Activated CD8-positive, alpha-beta memory T cell treated with anti-CD3 and anti-CD28 coated beads for 1 hour (primary cell): ENCODE measurements at regions not wholly inside any gene's neighbourhood (a gene's known extent, or its start where the extent isn't known, plus 50 kb on each side); places are given as distances from the start of the nearest gene placed in this dataset.

ENCODE experiments used
- DNase-seq, 2 donors: peaks; one replicate each; pipeline ENCODE4 v3.0.0-alpha.2; 2020; ENCODE audit warnings: low read depth in 1 of 2; ENCODE audit errors: extremely low read depth in 1 of 2

DNA sequence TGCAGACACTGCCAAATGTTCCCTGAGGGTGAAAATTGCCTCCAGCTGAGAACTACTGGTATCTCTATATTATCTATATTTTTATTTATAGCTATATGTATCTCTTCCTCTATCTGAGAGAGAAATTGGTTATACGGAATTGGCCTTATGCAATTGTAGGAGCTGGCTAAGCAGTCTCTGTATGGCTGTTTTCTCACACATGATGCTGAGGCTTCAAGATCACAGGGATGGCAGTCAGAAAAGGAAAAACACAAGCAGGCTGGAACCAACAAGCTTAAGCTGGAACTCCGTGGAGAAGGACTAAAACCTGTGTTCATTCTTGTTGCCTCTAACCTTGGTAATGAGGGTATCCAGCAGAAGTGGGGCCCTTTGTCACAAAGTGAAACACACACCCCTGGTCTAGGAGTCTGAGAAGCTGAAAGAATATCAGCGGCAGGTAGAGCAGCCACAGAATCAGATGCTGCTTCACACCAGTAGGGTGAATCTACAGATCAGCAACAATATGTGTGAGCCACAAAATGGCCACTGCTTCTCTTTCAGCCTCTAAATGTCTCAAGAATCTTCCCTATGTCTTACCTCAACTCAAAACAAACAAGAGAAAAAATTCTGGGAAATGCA is 166.5 kb upstream of the PPP1R2C start:
- DNase-seq: no peak

DNA sequence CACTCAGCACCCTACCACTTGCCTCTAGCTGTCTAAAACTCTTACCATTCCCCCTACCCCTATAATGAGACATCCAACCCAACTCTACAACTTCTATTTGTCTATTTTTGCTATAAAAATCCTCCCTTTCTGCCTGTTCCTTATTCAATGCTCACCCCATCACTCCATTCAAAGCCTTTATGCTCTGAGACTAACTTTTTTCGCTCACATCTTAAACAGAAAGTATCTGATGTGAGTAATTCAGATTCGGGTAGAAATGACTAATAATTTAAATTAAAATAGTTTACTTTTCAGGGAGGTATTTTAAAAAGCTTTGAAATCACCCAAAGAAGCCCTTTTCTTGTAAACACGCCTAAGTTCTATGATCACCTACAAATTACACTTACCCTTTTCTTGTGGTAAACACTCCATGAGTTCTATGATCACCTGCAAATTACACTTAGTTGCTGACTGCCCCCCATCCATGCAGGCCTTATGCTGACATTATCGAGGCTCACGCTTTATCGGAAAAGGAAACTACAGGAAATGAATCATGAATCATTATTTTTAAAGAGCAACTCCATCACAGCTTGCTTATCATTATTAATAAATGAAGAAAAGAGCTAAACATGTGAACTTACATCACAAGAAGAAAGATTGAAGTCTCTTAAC is 168.7 kb upstream of the PPP1R2C start:
- no peak for DNase-seq

DNA sequence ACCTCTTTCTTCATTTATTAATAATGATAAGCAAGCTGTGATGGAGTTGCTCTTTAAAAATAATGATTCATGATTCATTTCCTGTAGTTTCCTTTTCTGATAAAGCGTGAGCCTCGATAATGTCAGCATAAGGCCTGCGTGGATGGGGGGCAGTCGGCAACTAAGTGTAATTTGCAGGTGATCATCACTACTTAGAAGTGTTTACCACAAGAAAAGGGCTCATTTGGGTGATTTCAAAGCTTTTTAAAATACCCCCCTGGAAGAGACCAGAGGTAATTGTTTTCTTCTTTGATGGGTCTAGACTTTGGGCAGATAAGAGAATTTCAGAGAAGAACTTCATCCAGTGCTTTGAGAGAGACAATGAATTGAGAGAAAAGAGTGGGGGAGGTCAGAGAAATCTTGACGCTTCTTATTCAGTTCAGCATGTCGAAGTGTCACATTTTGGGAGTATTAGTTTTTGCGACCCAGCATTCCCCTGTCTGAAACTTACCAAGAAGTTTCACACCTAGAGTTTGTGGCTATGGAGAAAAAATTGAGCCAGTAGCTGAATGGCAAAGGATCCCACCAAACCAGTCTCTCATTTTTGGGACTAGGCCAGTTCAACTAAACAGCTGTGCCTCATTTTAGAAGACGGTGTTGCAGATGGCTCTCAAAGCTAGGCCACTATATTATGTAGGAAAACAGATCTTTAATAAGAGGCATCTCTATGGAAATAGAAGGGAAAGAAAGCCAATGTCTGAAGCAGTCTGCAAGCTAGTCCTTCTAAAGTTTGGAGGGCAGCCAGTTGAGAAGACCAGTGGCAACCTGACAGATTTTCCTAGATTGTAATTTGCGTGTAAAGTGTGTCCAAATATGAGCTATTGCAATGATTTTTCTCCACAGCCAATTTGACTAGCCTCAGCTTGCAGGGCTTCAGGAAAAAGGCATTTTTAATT is 171.0 kb upstream of the PPP1R2C start:
- no peak for DNase-seq

DNA sequence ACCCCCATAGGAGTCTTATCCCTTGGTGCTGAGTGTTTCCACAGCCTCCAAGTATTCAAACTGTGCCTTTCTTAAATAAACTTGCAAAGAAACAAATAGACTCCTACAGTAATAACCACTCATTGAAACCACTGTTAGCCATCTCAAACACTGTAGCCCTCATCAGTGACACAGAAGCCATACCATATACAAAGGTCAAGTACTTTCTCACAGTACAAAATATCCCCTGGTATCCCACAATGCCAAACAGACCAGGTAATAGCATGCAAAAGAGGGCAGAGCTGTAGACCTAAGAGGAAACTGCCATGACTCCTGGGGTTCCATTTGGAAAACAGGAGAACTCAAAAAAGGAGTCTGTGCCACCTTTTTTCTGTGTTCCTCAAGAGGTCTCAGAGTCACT is 173.8 kb upstream of the PPP1R2C start:
- DNase-seq: no peak

DNA sequence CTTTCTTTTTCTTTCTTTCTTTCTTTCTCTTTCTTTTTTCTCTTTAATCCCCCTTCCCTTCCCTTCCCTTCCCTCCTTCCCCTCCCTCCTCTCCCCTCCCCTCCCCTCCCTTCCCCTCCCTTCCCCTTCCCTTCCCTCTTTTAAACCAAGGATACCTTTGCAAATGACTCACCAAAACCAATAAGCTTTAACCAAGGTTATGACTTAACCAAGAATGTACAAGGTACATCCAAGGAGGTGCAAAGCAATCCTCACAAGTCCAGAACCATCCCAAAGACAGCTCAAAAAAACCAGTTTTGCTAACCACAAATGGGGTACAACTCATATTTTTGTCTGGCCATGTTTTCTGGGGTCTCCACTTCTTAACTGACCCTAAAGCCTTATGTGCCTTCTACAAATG is 174.7 kb upstream of the PPP1R2C start:
- no peak for DNase-seq

DNA sequence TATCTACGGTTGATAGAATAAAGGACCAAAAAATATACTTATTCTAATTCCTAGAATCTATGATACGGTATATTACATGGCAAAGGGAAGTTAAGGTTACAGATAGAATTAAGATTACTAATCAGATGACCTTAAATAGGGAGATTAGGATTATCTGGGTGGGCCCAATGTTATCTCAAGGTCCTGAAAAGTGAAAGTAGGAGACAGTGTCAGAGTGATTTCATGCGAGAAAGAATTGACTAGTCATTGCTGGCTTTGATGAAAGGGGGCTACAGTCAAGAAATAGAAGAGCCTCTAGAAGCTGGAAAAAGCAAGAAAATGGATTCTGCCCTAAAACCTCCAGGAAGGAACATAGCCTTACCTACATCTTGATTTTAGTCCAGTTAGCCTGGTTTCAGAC is 176.9 kb upstream of the PPP1R2C start:
- no peak for DNase-seq

DNA sequence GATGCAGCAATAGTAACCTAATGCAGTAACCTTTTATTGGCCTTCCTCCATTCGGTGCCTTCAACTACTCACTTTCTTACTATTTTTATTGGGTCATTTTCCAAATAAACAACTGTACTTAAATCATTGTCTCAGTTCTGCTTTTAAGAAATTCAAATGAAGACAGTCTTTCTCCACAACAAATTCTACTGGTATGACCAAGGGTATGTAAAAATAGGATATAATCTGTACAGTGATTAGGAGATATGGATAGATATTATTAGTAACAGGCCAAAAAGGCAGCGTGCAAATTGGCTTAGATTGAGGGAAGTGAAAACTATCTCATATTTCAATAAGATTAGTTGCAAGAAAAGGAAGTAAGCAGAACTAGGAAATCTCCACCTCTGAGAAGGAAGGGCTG is 177.4 kb upstream of the PPP1R2C start:
- no peak for DNase-seq

DNA sequence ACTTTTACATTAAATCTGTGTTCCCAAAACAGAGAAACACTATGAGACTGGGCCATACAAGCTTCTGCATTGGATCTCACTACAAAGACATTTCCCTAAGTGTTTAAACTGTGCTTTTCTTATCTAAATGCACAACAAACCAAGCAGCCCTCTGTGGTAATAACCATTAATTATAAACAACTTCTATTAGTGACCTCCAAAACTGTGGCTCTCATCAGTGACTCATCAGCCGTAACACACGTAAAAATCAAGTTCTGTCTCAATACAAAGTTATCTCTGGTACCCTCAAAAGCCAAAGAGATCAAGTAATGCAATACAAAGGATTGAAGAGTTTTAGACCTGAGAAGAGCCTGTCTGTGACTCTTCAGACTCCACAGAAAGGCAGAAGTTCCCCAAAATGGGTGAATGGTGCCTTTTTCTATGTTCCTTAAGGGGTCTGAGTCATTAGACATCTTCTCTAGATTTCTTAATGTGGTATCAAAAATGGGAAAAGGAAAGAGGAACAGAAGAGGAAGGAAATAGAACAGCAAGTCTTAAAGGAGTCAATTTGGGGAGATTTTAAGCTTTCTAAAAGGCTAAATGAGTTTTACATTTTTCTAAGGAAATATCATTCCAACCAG is 189.8 kb upstream of the PPP1R2C start:
- no peak for DNase-seq

DNA sequence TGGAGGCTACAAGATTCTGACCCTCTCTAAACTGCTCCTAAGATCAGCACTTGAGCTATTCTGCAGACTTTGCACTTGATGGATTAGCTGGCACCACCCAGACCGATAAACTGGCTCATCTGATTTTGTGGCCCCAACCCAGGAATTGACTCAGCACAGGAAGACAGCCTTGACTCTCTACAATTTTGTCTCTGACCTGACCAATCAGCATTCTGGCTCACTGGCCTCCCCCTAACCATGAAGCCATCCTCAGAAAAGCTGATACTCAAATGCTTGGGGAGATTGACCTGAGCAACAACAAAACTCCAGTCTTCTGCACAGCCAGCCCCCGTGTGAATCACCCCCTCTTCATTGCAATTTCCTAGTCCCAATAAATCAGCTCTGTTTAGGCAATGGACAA is 195.4 kb upstream of the PPP1R2C start:
- DNase-seq: no peak

DNA sequence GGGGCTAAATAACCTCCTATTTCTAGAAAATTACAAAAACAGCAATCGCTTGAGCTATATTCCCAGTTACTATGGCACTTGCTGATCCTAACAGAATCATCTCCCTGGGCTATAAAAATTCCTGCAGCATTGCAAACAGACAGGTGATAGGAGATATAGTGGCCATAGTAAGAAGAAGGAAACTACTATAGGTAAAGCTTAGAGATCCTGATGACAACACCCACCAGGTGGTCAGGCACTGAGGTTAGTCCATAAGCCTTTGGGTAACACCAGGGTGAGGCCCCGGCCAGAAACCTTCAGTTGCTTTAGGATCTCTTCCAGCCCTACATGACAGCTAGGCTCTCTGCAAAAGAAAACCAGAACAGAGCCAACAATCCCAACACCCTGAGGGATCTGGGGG is 197.9 kb upstream of the PPP1R2C start:
- DNase-seq: no peak

DNA sequence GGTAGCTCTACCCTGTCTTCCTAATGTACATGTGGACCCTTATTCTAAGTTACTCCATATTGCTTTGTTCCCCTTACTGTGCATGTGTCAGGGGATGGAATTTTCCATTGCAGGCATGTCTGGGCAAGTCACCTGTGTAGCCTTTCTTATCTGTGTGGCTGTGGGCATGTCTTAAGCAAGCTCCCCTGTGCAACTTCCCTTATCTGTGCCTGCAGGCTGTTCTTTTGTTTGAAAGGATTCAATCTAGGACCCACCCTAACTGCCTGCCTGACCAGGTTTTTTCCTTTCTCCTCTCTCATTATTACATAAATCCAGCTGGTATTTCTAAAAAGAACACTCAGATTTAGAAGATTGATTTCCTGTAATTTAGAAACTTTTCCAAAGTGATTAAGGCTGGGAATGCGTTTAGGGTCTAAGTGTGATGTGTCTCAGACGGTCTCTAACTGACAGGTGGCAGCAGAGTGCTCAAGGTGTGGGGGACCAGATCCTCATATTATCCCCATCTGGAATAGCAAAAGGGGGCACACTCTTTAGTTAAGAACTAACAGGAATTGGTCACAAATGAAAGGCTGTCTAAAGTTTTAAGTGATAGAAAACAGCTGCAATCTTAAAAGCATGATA is 198.9 kb upstream of the PPP1R2C start:
- DNase-seq: no peak

DNA sequence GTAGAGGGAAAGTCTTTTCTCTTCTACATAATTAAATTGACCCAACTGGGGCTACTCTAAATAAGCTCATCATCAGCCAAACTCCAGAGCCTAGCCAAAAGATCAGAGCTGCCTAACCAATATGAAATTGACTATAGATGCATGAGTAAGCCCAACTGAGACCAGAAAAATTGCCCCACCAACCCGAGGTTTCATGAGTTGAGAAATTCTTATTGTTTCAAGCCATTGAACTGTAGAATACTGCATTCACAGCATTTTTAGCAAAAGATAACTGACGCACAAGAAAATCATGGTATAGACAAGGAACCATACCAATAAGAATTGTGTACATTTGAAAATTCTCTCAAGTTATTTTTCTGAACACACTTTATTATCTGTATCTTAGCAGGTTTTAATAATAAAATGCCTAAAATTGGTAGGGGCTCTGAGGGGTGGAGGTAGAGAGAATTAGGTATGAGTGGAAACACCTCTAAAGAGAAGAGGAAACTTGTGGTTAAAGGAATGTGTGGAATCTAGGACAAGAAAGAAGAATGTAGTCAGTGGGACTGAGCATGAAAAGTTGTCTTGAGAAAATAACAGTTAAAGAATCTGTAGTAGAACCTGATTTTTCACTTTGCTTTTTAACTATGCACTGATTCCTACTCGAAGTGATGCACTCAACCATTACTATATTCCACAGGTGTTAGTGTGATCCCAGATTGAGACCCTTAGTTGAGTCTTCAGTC is 200.9 kb upstream of the PPP1R2C start:
- DNase-seq: no peak

DNA sequence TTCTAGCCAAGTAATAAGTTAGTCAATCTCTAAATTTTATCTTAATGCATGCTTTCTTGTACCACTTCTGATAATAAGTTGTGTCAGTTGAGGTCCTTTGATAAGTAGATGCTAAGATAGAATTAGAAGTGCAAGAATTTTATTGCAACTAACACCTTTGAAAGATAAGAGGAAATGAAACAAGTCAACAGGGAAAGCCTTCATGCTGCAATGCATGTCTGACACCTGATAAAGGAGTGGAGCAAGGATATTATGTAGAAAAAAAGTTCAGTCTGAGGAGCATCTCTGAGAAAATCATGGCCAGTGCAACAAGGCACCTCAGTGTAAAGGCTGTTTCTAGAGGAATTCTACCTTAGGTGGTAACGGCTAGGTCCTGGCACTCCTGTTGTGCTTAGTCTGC is 210.7 kb upstream of the PPP1R2C start:
- DNase-seq: no peak

DNA sequence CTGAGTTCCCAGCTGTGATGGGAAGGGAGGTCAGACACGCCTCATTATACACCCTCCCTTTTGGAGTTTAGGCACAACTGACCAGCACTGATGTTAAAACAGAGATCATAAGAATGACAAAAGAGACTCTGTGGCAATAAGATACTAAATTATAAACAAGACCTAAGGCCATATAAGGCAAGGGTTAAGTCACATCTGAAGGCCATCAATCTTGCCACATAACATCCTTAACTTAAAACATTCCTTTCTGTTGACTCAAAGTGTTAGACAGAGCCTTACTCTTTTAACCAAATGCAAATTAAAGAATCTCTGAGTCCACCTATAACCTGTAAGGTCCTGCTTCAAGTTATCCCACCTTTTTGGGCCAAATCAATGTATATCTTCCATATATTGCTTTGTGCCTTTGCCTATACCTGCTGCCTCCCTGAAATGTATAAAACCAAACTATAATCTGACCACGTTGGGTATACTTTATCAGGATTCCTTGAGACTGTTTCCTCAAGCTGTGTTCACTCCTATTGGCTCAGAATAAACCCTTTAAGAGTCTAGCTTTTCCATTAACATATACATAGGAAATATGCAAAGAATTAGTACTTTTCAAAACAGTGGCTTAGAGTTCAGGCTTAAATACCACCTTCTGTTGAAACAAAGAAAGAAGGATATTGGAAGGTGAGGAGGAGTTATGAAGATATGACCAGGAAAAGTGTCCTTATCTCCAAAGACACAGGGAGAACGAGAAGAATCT is 214.4 kb upstream of the PPP1R2C start:
- DNase-seq: no peak

DNA sequence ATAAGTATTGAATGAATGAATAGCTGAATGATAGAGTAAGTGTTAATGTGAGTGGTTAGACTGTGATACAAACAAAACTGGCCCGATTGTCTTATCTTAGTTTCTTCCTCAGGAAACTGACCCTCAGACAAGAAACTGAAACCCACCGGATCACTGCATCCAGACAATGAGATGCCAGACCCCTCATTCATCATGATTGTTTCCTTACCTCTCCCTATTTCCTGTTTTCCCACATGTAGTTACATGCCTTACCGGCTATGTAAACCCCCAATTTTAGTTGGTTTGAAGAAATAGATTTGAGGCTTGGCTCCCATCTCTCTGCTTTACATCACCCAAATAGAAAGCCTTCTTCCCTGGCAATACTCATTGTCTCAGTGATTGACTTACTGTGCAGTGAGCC is 218.9 kb upstream of the PPP1R2C start:
- no peak for DNase-seq

DNA sequence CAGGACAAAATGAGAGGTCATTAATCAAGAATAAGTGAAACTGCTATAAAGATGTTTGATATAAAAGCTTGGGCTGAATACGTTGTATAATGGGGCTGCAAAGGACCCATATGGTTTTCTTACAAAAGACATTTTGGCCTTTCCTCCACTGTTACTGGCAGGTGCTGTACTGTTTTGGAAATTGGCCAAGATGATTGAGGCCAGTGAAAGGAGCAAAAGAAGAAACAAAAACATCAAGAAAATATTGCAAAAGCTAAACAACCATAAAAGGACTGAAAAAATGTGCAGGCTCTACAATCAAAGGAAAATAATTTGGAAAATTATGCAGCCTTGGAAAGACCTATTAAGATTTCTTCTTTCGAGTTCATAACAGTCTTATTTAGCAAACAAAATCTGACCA is 222.2 kb upstream of the PPP1R2C start:
- no peak for DNase-seq

DNA sequence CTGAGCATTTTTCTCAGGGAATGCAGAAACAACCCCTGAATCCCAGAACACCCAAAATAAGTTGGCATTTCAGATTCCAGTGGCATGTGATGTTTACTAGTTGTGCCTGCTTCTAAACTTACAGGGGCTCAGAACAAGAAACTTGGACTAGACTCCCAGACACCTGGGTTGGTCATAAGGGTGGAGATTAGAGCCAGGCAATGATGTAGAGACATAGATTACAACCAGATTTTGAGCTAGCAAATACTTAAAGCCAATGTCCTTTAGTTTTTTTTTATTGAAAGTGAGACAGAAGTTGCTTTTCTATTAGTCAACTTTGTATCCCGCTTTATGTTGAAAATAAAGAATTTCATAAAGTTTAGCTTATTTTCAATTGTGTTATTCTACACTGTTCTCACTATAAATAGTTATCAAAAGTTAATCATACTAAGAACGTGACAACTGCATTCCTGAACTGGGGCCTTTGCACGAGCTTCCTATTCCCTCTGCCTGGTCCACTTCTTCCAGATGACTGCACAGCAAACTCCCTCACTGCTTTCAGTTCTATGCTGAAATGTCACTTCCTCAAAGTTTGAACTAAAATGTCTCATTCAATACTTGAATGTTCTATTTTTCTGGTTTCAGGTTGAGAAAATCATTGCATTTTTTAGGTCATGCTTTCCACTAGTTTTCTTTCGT is 224.7 kb upstream of the PPP1R2C start:
- DNase-seq: no peak

DNA sequence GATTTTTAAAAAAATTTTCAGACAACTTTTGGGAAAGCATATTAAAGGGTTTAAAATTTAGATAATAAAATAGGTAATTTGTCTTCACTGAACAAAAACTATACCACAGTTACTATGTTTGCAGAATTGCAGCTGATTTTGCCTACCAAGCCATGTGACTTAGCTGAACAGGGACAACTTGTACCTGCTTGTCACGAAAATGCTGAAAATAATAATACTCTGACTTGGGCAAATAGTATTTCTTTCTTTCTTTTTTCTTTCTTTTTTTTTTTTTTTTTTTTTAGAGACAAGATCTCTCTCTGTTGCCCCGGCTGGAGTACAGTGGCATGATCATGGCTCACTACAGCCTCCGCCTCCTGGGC is 225.2 kb upstream of the PPP1R2C start:
- no peak for DNase-seq

DNA sequence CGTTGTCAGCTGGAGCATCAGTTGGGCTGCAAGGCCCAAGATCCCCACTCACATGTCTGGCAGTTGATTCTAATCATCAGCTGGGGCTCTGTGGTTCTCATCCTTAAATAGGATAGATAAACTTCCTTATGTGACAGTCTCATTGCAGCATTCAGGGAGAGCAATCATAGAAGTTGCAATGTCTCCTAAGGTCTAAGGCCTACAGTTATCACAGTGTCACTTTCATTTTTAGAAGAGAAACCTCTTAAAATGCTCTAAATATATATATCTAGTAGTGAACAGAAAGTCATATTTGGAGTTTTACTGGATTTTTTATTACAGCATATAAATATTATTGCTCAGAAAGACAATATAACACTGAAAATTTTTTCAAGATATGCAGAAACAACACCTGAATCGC is 226.0 kb upstream of the PPP1R2C start:
- DNase-seq: no peak
